ENCODE measurements at regions not wholly inside any gene's neighbourhood (a gene's known extent, or its start where the extent isn't known, plus 50 kb on each side); places are given as distances from the start of the nearest gene placed in this dataset.

- no peak for TF ChIP-seq POLR2AphosphoS5 (IDR thresholded peaks at IDR 0.05; ENCODE audit: borderline replicate concordance, low read depth, low read length)
- no peak for TF ChIP-seq EZH2 (IDR thresholded peaks at IDR 0.05)
- TF ChIP-seq FOXP2 (optimal IDR thresholded peaks at IDR 0.05; ENCODE audit: control extremely low read depth, extremely low read length, insufficient read depth), result no peak
Measured at GRCh38 chr5:164188733-164189148, 683.3 kb downstream of the MAT2B start.
